Kidney epithelial cell (primary cell): ENCODE measurements at regions not wholly inside any gene's neighbourhood (a gene's known extent, or its start where the extent isn't known, plus 50 kb on each side); places are given as distances from the start of the nearest gene placed in this dataset.
A peak's percentile ranks its signal among the peaks of the same experiment; 100 is the strongest.

ENCODE experiments used
- DNase-seq: peaks from one replicate; pipeline ENCODE4 v3.0.0-alpha.2; 2010; ENCODE audit warnings: low read depth
- H3K27me3 ChIP-seq: 2 replicates; pipeline ENCODE4 v1.6.0; 2011; ENCODE audit warnings: low read length; ENCODE audit not compliant: control insufficient read depth, insufficient read depth
- H3K36me3 ChIP-seq: 2 replicates; pipeline ENCODE4 v1.5.1; 2011; ENCODE audit warnings: low read length; ENCODE audit not compliant: control insufficient read depth, insufficient read depth
- H3K4me3 ChIP-seq: 2 replicates; pipeline ENCODE4 v1.5.1; 2011; ENCODE audit warnings: low read depth, mild to moderate bottlenecking, control low read depth, low read length
- TF ChIP-seq, protein P1 (sequence below): IDR thresholded peaks from 2 replicates; pipeline ENCODE4 v1.5.1; 2011; ENCODE audit warnings: mild to moderate bottlenecking, moderate library complexity, low read length, control low read depth, inconsistent platforms; ENCODE audit not compliant: insufficient read depth, poor library complexity, severe bottlenecking

DNA sequence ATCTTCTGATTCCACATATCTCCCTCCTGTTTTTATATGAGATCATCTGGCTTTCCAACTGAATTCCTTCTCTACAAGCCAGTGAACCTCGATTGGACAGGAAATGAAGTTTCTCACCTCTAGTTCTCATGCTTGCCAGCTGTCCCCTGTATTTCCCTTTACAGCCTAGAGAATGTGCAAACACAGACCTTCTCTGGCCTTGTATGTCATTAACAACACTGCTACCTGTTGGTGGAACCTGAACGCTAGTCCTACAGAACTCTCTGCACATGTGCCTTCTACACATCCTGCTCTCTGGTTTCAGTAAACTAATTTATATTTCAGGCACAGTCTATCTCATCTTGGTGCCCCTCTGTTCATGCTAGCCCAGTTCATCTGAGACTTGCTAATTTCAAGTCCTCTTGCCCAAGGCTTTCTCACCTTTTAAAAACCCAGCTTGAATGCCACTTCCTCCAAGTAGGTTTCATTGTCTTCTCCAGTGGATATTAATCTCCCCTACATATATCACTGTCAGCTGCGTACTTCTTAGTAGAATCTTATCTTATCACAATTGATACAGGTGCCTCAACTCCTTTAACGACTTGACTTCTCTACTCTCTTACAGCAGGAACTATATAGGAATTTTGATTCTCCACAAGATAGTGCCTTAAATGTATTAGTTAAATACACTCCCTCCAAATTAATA, 549.9 kb downstream of the PLPP3 start:
- H3K36me3 ChIP-seq, result no peaks in the 10 kb centered on the region
- H3K4me3 ChIP-seq, result no peak overlapping the region
- TF ChIP-seq, protein P1, sequence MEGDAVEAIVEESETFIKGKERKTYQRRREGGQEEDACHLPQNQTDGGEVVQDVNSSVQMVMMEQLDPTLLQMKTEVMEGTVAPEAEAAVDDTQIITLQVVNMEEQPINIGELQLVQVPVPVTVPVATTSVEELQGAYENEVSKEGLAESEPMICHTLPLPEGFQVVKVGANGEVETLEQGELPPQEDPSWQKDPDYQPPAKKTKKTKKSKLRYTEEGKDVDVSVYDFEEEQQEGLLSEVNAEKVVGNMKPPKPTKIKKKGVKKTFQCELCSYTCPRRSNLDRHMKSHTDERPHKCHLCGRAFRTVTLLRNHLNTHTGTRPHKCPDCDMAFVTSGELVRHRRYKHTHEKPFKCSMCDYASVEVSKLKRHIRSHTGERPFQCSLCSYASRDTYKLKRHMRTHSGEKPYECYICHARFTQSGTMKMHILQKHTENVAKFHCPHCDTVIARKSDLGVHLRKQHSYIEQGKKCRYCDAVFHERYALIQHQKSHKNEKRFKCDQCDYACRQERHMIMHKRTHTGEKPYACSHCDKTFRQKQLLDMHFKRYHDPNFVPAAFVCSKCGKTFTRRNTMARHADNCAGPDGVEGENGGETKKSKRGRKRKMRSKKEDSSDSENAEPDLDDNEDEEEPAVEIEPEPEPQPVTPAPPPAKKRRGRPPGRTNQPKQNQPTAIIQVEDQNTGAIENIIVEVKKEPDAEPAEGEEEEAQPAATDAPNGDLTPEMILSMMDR, result no peak
- no peak for DNase-seq
- no peaks in the 10 kb centered on the region for H3K27me3 ChIP-seq

DNA sequence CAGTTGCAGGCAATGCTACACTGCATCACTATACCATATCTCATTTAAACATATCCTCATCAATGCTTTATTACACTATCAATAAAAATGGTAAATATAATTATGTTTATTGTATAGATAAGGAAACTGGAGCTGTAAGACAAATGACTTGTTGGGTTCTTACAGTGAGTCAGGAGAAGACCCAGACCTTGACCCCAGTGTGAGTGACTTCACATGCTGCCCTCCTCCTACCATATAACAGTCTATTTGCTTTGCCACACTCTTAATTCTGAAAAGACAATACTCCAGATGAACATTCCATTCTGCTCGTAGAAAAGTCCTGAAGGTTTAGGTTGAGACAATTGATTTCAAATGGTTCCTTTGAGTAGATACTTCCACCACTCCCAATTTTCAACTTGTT, 550.5 kb downstream of the PLPP3 start:
- Histone ChIP-seq H3K4me3 (no peak overlapping the region), H3K27me3 (no peaks in the 10 kb centered on the region), H3K36me3 (no peaks in the 10 kb centered on the region)
- DNase-seq, result no peak
- TF ChIP-seq, protein P1, result no peak

DNA sequence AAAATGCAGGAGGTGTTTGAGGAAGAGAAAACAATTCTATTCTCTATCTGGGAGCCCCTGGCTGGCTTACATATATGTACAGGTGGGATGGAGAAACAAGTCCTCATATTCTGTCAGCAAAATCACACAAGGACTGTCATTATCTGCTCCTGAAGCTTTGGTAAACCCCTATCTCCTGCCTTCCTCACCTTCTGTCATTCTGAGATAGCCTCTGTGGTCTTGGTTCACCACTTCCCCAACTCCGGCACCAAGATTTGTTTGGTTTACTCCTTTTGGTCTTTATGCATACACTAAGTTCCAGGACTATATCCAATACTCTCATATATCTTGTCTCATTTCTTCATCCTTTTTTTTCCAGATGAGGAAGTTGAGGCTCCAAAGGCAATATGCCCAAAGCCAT, 551.1 kb downstream of the PLPP3 start:
- Histone ChIP-seq H3K36me3 (no peaks in the 10 kb centered on the region), H3K4me3 (no peak overlapping the region), H3K27me3 (no peaks in the 10 kb centered on the region)
- no peak for DNase-seq
- TF ChIP-seq, protein P1, result no peak

DNA sequence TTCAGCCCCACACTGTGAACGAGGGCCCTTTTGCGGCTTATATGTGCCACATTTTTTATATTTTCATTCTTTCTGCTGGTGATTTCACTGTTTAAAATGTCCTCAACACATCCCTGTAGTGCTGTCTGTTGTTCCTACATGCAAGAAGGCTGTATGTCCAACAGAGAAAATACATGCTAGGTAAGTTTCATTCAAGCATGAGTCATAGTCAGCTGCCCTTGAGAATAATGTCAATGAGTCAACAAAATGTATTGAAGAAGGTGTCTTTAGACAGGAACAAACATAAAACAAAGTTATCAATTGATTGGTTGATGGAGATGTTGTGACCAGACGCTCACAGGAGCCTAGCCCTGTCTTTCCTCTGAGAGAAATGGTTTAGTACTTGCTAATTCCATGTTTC, 553.4 kb downstream of the PLPP3 start:
- TF ChIP-seq, protein P1, result no peak
- DNase-seq, result peak; percentile 19
- H3K36me3 ChIP-seq, result no peaks in the 10 kb centered on the region
- no peak overlapping the region for H3K4me3 ChIP-seq
- H3K27me3 ChIP-seq, result no peaks in the 10 kb centered on the region

DNA sequence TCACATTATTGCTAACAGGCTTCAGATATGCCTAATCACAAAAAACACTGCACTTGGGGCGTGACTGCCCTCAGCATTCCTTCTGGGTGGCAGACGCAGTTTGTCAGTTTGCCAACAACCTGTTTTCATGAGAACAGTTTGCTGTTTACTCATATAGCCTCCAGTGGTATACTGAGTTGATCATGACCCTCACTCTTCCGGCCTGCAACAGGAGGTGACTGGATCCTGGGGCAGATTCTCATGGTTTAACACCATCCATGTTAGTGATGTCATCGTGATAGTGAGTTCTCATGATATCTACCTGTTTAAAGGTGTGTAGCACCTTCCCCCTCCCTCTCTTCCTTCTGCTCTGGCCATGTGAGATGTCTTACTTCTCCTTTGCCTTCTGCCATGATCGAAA, 555.2 kb downstream of the PLPP3 start:
- no peaks in the 10 kb centered on the region for H3K36me3 ChIP-seq
- H3K27me3 ChIP-seq, result no peaks in the 10 kb centered on the region
- TF ChIP-seq, protein P1, result no peak
- no peak overlapping the region for H3K4me3 ChIP-seq
- no peak for DNase-seq

DNA sequence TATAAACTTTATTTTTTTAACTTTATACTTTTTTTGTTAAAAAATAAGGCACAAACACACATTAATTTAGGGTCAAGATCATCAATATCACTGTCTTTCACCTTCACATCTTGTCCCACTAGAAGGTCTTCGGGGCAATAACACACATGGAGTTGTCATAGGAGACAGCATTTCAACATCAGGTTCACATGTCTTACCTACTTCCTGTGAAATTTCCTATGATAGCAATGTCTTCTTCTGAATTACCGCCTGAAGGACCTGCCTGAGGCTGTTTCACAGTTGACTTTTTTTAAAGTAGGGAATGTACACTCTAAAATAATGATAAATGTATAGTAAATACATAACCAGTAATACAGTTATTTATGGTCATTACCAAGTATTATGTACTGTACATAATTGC, 559.4 kb downstream of the PLPP3 start:
- TF ChIP-seq, protein P1, result no peak
- no peak for DNase-seq
- no peak overlapping the region for H3K4me3 ChIP-seq
- H3K36me3 ChIP-seq, result no peaks in the 10 kb centered on the region
- H3K27me3 ChIP-seq, result no peaks in the 10 kb centered on the region
